HS-5 (cell line): ENCODE measurements at regions not wholly inside any gene's neighbourhood (a gene's known extent, or its start where the extent isn't known, plus 50 kb on each side); places are given as distances from the start of the nearest gene placed in this dataset.

Experiments
- DNase-seq: peaks from one replicate; pipeline ENCODE4 v3.0.0-alpha.2; 2012; ENCODE audit warnings: low read depth

- DNase-seq, result no peak
Measured at GRCh38 chr4:18248611-18249010, 227.1 kb upstream of the LCORL start.

GRCh38 chr4:18247189-18247588, 225.6 kb upstream of the LCORL start:
- DNase-seq, result no peak

DNA sequence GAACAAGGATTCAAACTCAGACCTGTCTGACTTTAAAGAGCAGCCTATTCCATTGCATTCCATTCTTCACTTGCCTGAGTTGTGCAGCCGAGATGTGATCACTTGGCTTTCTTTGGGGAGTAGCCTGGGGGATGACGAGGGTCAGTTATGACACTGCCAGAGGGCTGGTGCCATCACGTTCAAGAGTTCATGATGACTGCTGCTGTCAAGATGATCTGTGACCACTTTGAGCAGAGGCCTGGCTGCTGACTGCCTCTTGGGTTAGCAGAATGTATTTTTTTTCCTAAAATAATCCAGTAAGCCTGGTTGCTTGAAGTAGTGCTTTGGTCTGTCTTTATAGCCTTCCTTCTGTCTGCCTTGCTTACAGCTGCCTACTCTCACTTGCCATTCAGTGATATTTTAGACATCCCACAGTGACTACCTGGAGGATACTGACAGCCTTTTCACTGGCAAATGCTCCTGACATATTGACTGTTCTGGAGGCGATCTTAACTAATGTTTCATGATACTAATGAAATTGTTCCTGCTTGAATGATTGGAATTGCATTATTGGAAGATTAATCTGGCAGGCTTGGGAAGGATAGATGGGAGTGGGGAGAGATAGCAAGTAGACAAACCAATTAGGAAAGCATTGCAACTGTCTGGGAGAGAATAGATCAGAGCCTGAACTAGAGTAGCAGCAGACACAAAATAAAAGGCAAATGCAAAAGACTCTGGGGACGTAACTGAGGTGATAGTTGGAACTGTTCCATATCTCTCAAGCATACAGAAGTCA, 221.6 kb upstream of the LCORL start:
- DNase-seq, result no peak

- no peak for DNase-seq
Measured at GRCh38 chr4:18241727-18242126, 220.2 kb upstream of the LCORL start.

GRCh38 chr4:18234108-18234507, 212.6 kb upstream of the LCORL start:
- no peak for DNase-seq

- DNase-seq, result no peak
Measured at GRCh38 chr4:18231726-18232125, 210.2 kb upstream of the LCORL start.

GRCh38 chr4:18227880-18228279, 206.3 kb upstream of the LCORL start:
- DNase-seq, result no peak

DNA sequence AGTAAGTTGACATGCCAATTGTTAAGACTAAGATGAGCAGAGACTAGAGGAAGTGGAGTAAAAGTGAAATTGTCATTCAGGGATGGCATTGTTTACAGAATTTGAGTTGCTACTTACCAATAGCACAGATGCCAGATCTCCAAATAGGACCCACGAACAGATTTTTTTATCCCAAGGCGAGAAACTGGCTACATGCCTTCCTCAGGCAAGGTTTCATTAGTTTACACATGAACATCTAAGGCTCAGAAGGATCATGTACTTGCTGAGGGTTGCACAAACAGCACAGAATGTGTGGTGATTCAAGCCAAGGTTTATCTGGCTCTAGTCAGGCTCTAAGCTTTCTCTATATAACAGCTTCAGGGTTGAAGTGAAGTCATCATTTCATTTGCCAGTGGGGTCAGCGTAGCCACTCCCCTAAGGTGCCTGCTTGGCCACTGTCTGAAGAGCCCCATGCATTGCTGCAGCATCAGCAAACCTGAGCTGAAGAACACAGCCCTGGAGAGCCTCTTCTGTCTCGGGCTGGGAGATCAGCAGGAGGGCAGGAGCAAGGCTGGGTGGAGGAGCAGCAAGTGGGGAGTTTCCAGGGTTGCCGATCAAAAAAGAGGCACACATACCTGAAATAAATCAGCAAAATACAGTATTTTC, 193.0 kb upstream of the LCORL start:
- no peak for DNase-seq

DNA sequence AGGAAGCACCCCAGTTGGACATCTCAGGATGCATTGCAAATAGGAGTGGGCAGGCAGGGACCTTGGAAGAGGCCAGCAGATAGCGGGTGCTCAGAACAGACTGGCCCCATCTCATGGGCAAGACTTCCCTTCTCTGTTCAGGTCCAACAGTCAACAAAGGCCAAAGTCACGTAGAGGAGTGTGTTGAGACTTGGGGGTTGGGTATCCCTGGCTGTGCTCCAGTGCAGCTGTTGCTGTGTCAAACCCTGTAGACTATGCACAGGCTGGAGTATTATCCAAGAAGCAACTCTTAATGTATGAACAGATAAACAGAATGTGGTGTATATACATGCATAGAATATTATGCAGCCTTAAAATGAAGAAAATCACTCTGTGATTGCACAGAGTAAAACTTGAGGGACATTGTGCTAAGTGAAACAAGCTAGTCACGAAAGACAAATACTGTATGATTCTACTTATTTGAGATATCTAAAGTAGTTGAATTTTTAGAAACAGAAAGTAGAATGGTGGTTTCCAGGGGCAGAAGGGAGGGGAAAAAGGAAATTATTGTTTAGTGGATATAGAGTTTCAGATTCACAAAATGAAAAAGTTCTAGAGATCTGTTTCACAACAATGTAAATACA, 192.1 kb upstream of the LCORL start:
- no peak for DNase-seq

DNA sequence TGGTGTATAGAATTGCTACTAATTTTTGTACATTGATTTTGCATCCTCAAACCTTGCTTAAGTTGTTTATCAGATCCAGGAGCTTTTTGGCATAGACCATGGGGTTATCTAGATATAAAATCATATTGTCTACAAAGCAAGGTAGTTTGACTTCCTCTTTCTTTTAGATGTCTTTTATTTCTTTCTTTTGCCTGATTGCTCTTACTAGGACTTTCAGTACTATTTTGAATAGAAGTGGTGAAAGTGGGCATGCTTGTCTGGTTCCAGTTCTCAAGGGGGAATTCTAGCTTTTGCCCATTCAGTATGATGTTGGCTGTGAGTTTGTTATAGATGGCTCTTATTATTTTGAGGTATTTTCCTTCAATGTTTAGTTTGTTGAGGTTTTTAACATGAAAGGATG, 187.9 kb upstream of the LCORL start:
- no peak for DNase-seq

GRCh38 chr4:18203966-18204365, 182.4 kb upstream of the LCORL start:
- no peak for DNase-seq

DNA sequence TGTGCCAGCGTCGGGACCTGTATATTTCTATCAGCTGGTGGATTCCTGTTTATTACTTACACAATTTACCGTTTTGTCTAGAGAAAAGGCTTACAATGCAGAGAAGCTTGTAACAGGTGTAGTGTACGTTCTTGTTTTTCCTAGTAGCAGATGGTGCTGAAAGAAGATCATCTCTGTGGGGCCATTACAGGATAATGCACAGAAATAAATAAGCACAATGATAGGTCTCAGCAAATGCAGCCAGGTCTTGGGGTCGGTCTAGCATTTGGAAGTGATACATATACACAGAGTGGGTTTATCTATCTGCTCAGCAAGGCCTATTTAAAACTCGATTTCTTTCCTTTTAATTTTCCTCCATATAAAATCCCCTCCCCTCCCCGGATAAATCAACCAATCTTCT, 180.9 kb upstream of the LCORL start:
- DNase-seq, result no peak

GRCh38 chr4:18201885-18202284, 180.3 kb upstream of the LCORL start:
- no peak for DNase-seq

GRCh38 chr4:18198653-18199052, 177.1 kb upstream of the LCORL start:
- DNase-seq, result no peak

- DNase-seq, result no peak
Measured at GRCh38 chr4:18197467-18197866, 175.9 kb upstream of the LCORL start.

GRCh38 chr4:18194278-18194677, 172.7 kb upstream of the LCORL start:
- no peak for DNase-seq

- no peak for DNase-seq
Measured at GRCh38 chr4:18192901-18193300, 171.3 kb upstream of the LCORL start.

GRCh38 chr4:18185491-18185890, 163.9 kb upstream of the LCORL start:
- DNase-seq, result no peak

DNA sequence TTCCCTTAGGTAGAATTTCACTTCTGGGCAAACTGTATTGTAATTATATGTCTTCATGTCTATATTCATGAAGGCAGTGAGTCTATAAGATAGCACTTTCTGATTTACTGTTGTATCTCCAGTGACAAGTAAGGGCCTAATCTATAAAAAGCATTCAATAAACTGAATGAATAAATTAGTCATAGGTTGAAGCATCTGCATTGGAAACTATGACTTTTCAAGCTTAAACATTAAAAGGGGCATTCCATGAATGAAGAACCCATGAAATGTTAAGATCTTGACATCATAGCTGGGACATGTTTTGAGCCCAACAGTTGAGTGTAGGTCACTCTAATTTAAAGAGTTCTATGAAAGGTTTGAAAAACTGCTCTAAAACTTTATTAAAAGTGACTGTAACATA, 159.3 kb upstream of the LCORL start:
- DNase-seq, result no peak

DNA sequence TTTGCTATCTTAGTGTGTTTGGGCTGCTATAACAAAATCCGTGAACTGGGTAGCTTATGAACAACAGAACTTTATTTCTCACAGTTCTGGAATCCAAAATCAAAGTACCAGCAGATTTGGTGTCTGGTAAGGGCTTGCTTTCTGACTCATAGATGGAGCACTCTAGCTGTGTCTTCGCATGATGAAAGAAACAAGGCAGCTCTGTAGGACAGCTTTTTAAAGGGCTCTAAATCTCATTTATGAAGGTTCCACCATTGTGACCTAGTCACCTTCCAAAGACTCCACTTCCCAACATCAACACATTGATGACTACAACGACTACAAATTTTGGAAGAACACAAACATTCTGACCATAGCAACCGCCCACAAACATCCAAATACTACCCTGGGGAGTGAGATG, 158.6 kb upstream of the LCORL start:
- no peak for DNase-seq

- DNase-seq, result no peak
Measured at GRCh38 chr4:18171896-18172295, 150.3 kb upstream of the LCORL start.

DNA sequence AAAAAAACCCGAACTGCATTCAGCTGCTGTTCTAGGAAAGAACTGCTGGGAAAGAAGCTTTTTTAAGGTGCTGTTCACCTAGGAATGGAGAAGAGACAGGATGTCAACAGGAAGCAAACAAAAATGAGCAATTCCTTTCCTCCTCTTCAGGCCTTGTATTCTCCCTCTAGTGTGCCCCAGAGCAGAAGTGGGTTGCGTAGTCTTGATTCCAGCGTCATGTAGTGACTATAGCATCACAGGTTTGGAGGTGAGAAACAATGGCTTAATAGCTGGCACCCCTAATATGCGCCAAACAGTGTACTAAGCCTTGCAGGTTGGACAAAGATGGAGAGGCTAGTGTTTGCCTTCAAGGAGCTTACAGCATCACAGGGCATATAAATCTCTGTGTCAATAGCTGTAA, 146.3 kb upstream of the LCORL start:
- DNase-seq, result no peak

DNA sequence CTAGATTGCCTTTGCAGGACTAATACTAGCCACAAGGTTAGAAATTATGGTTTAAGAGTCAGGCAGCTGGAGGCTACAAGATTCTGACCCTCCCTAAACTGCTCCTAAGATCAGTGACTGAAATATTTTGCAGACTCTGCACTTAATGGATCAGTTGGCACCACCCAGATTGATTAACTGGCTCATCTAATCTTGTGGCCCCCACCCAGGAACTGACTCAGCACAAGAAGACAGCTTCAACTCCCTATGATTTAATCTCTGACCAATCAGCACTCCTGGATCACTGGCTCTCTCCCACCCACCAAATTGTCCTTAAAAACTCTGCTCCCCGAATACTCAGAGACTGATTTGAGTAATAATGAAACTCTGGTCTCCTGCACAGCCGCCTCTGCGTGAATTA, 145.4 kb upstream of the LCORL start:
- DNase-seq, result no peak

- DNase-seq, result no peak
Measured at GRCh38 chr4:18162453-18162852, 140.9 kb upstream of the LCORL start.
